ENCODE measurements at regions not wholly inside any gene's neighbourhood (a gene's known extent, or its start where the extent isn't known, plus 50 kb on each side); places are given as distances from the start of the nearest gene placed in this dataset.

- DNase-seq (ENCODE audit: low read depth): no peak
- H3K4me3 ChIP-seq (ENCODE audit: control insufficient read depth, low read depth, low read length): no peak overlapping the region
- TF ChIP-seq, protein P1, sequence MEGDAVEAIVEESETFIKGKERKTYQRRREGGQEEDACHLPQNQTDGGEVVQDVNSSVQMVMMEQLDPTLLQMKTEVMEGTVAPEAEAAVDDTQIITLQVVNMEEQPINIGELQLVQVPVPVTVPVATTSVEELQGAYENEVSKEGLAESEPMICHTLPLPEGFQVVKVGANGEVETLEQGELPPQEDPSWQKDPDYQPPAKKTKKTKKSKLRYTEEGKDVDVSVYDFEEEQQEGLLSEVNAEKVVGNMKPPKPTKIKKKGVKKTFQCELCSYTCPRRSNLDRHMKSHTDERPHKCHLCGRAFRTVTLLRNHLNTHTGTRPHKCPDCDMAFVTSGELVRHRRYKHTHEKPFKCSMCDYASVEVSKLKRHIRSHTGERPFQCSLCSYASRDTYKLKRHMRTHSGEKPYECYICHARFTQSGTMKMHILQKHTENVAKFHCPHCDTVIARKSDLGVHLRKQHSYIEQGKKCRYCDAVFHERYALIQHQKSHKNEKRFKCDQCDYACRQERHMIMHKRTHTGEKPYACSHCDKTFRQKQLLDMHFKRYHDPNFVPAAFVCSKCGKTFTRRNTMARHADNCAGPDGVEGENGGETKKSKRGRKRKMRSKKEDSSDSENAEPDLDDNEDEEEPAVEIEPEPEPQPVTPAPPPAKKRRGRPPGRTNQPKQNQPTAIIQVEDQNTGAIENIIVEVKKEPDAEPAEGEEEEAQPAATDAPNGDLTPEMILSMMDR (IDR thresholded peaks at IDR 0.05; ENCODE audit: control insufficient read depth, insufficient read depth, low read depth, low read length, missing control alignments): no peak
Measured at GRCh38 chr1:213925531-213926182, 62.1 kb upstream of the PROX1 start.

- TF ChIP-seq, protein P1 (IDR thresholded peaks at IDR 0.05; ENCODE audit: control insufficient read depth, insufficient read depth, low read depth, low read length, missing control alignments): no peak
- DNase-seq (ENCODE audit: low read depth): no peak
Measured at GRCh38 chr1:213927846-213928245, 59.9 kb upstream of the PROX1 start.

DNA sequence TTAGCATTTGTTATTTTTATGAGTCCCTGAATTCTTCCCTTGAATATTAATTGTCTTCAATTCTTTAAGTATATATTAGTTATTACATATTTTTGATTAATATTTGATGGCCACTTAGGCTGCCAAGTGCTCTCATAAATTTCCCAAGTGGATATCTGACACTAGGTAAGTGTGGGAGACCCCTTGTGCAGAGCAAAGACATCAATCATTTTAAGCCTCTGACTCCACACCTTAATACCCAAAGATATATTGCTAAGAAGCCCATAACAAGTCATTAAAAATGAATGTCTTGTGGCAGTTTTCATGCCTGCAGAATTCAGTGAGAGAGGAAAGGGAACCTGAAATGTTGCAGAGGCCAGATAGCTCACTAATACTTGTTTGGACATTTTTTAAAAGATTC, 58.4 kb upstream of the PROX1 start:
- TF ChIP-seq, protein P1 (IDR thresholded peaks at IDR 0.05; ENCODE audit: control insufficient read depth, insufficient read depth, low read depth, low read length, missing control alignments): no peak
- H3K4me3 ChIP-seq (ENCODE audit: control insufficient read depth, low read depth, low read length): no peak overlapping the region
- DNase-seq (ENCODE audit: low read depth): no peak

More at GRCh38 chr1:213927846-213928245, 59.9 kb upstream of the PROX1 start:
- no peak overlapping the region for H3K4me3 ChIP-seq (ENCODE audit: control insufficient read depth, low read depth, low read length)

DNA sequence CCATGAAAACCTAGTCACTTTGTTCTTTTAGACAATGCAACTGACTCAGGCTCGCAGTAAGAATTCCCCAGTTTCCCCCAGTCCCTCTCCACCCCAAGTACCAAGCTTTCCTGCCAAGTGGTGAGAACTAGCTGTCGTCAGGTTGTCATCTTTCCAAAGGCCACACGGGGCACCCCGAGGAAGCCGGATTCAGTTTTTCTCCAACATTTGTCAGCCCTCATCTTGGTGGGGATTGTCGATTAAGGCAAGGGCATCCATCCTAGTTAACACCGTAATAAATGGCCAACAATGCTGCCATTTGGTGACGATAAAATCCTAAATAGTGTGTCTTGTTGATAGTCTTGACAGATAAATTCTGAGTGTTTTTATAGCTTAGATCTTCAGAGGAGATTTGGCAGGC, 55.9 kb upstream of the PROX1 start:
- no peak overlapping the region for H3K4me3 ChIP-seq (ENCODE audit: control insufficient read depth, low read depth, low read length)
- DNase-seq (ENCODE audit: low read depth): no peak
- TF ChIP-seq, protein P1 (IDR thresholded peaks at IDR 0.05; ENCODE audit: control insufficient read depth, insufficient read depth, low read depth, low read length, missing control alignments): no peak

- no peak overlapping the region for H3K4me3 ChIP-seq (ENCODE audit: control insufficient read depth, low read depth, low read length)
Measured at GRCh38 chr1:213933336-213933735, 54.4 kb upstream of the PROX1 start.

DNA sequence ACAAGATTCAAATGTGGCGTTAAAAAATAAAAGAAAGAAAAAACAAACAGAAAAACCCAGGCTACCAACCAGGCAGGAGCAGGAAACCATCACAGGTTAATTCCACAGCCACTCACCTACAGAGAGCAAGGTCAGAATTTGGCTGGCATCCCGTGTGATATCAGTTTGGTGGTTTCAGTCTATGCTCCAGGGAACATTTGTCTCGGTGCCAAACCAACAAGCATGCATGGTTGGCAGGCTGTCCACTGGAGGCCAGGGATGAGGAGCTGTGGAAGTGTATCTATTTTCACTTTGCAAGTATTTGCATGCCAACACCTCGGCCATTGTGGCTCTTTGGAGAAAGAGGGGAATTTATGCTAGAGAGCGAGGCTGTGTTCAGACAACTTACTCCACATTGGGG, 53.1 kb upstream of the PROX1 start:
- no peak for DNase-seq (ENCODE audit: low read depth)
- H3K4me3 ChIP-seq (ENCODE audit: control insufficient read depth, low read depth, low read length): no peak overlapping the region
- TF ChIP-seq, protein P1 (IDR thresholded peaks at IDR 0.05; ENCODE audit: control insufficient read depth, insufficient read depth, low read depth, low read length, missing control alignments): no peak

More at GRCh38 chr1:213933336-213933735, 54.4 kb upstream of the PROX1 start:
- TF ChIP-seq, protein P1 (IDR thresholded peaks at IDR 0.05; ENCODE audit: control insufficient read depth, insufficient read depth, low read depth, low read length, missing control alignments): no peak
- DNase-seq (ENCODE audit: low read depth): no peak

Measured in AG09309 (cell line).